Pons (tissue), 1 donor: ENCODE measurements at regions not wholly inside any gene's neighbourhood (a gene's known extent, or its start where the extent isn't known, plus 50 kb on each side); places are given as distances from the start of the nearest gene placed in this dataset.

Experiments
- DNase-seq: peaks from one replicate; pipeline ENCODE4 v3.0.0-alpha.2; 2016; ENCODE audit warnings: low spot score

- no peak for DNase-seq
Measured at GRCh38 chr6:90970672-90971071, 383.8 kb upstream of the MAP3K7 start.

- DNase-seq = no peak
Measured at GRCh38 chr6:90967471-90967870, 380.6 kb upstream of the MAP3K7 start.

- DNase-seq = no peak
Measured at GRCh38 chr6:90960324-90960723, 373.5 kb upstream of the MAP3K7 start.

DNA sequence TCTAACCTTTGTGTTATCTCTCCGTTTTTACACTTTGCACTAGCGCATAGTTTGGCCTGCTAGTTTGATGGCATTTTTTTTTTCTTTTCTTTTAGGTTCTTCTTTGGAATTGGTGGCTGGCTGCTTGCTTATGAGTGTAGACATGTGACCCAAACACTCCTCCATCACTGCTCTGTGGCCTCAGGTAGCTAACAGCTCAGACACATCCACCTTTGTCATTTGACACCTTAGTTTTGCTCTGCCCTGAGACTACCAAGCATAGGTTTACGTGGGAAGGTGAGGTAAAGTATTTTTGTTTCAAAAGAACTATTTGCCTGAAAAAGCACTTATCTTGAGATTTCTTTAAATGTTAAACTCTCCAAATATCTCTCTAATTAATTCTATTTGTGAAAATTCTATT is 368.4 kb upstream of the MAP3K7 start:
- DNase-seq = no peak

- no peak for DNase-seq
Measured at GRCh38 chr6:90953405-90954161, 366.7 kb upstream of the MAP3K7 start.

- no peak for DNase-seq
Measured at GRCh38 chr6:90952176-90952575, 365.3 kb upstream of the MAP3K7 start.

DNA sequence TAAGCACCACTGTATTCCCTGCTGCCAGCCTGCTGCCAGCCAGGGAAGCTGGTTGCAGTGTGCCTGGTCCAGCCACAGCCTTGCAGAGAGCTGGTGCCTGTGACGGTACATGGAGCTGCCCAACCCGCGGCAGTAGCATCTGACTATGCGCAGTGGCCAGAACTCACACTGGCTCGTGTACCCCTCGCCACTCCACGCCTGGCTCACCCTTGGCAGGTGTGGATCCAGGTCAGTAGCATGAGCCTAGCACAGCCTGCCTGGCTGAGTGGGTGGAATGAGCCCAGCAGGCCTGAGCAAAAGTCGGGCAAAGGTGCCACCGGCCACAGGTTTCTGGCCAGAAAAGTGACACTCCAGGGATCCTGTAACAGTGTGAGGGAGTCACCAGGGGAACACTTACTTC is 361.7 kb upstream of the MAP3K7 start:
- no peak for DNase-seq

DNA sequence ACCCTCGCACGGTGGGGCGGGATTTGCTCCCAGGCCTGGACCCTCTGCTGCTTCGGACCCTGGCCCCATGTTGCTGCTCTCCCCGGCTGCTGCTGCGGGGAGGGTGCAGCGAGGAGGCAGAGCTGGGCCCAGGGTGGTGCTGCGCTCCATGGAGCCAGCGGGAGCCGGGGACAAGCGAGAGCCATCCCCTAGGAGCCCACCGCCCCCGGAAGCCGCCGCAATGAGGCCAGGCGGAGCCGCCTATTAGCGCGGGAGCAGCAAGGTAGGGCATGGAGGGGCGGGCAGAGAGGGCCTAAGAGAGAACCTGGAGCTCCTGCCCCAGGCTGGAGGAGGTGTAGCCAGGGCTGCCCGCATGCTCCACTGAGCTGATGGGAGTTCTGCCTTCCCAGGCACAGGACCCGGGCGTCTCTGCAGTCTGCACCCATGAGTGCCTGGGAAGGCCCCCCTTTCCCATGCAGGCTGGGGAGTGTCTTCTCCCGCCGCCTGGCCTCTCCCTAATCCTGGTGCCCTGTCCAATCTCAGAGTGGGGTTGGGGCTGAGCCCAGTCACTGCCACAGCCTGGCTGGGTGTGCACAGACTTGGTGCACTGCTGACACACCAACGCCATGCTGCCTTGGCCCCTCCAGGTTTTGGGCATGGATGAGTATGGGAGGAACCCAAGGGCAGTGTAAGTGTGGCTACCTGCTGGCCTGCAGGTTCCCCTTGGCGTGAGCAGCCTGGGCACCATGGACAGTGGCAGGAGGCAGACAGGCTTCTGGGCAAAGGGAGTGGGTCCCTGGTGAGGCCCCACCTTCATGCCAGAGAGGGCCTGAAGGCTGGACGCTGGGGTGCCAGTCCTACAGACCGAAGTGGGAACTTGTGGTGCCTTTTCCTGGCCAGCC is 360.6 kb upstream of the MAP3K7 start:
- no peak for DNase-seq

DNA sequence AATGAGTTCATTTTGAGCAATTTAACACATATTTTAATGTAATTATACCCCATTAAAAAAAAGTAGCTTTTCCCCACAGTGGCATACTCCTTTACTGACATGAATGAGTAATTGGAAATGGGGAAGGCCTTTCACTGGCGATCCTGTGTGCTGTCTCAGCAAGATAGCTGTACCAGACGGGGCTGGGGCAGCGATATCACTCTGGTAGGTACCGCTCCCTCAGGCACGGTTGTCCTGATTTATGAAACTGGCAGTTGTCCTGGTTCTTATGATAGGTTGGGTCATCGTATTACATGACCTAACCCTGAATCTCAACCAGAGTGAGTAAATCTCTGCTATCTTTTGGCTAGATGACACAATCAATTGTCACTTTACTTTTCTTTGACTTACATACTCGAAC is 355.0 kb upstream of the MAP3K7 start:
- DNase-seq = no peak

DNA sequence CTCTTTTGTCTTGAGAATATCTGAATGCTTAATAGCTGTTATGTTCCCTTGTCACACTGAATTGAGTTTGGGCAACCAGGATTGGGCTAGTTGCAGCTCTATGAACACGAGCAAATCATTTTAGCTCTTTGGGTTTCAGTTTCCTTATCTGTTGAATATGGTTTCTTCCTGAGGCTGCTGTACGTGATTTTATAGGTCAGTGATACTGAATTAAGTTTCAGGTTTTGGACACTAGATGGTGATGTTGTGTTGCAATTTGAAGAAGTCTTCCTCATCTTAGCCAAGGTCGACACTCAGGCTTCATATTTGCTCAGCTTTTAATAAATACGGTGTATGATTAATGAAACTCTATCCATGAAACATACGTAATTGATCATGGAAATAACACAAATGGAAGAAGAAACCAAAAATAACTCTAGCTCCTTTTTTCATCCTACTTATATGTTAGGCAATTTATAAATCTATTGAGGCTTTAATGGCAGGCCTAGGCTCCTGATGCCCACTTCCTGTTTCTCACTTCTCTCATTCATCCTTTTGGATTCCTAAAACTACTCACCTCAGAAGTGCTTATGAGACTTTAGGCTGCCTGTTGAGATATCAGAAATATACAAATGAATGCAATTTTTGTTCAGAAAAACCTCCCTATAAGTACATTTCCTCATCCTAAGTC is 354.1 kb upstream of the MAP3K7 start:
- DNase-seq = peak; percentile 65

DNA sequence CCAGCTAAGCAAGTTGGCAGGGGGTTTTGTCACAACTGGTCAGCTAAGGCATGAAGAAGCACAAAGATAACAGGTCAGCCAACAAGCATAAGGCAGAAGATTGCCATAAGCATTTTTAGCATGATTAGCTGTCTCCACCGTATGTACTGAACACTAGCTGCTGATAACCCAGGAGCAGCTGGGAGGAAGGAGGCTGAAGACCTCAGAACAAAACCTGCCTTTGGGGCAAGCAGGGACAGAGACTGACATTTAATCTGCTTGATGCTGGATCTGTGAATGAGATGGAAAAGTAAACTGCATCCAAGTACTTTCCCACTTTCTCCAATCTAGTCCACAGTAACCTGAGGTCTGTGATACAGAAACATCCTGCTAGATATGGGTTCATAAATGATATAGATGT is 353.0 kb upstream of the MAP3K7 start:
- no peak for DNase-seq

DNA sequence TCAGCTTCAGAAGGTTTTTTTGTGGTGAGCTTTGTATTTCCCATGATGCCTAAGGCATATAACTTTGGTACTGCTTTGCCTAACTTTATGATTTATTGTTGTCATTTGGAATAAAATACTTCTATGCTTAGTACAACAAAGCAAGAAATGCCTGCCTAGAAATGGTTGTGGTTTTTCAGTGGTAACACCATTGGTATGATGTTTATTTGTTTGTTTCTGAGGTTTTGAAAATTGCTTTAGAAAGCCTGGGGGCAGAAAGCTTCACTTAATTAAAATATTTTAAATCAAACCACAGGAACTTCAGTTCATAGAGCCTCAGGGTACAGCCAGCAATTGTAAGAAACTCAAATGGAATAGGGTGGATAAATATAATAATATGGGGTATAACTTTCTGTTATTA is 351.2 kb upstream of the MAP3K7 start:
- DNase-seq = no peak

DNA sequence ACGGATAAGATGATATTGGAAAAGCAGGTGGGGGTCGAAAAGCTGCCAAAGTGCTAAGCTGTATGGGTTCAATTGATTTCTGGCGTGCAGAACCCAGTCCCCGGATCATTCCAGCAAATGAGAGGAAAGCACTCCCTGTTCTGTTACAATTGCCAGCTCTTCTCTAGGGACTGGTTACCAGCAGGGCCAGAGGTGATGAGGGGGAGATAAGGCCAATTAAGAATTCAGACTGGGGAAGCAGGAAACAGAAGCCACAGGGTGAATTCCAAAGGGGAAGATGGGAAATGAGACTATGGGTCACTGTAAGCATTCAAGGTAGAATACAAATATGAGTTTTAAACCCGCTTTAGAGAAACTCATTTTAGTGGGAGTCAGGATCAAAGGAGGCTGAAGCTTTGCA is 349.4 kb upstream of the MAP3K7 start:
- no peak for DNase-seq

GRCh38 chr6:90934966-90935365 is 348.1 kb upstream of the MAP3K7 start:
- no peak for DNase-seq

- no peak for DNase-seq
Measured at GRCh38 chr6:90934081-90934480, 347.2 kb upstream of the MAP3K7 start.

- no peak for DNase-seq
Measured at GRCh38 chr6:90932351-90932750, 345.5 kb upstream of the MAP3K7 start.

DNA sequence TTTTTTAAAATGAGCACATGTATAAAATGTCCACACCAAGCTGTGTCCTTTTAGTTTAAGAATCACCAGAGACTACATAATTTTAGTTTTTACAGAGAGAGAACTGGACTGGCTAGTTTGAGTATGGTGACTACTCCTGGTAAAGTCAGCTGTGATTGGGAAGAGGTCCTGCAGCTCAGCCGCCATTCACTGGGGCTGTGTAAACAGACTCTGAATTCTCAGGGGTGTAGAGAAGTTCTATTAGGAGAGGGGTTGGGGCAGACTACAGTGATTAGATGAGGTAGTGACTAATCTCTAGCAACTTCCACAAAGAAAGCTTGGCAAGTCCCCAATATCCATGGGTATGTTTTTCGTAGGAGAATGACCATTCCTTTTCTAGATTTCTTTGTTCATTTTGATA is 341.2 kb upstream of the MAP3K7 start:
- DNase-seq = no peak

DNA sequence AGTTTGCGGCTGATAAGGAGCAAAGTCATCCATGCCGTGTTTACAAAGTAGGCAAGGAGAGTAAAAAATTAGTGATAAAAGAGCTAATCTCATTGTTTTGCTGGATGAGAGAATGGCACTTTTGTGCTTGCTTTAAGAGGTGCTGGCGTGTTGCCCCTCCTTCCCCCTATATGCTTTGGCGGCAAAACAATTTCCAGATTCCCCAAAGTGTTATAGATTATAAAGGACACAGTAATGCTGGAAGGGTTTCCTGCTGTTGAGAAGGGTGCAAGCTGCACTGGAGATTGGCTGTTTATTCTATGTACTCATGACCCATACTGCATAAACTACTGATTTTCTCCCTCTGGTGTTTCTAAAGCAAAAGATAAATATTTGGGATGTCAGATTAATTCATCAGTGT is 338.9 kb upstream of the MAP3K7 start:
- DNase-seq = no peak

- DNase-seq = no peak
Measured at GRCh38 chr6:90922325-90922724, 335.5 kb upstream of the MAP3K7 start.

DNA sequence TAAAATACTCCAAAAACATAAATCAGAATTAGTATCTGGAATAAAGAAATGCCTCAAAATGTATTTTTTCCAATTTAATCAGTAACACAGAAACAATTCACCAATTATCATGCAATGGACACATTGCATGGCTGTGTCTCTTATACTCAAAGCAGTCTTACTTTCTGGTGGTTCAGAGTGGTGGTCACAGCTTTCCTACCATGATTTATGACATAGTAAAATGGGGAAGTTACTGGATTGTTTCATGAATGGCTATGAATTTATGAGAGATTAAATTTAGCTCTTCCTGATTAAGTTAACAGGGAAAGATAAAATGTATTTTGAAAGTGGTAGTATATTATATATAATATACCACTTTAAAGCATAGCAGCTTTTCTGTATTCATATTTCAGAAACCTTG is 331.5 kb upstream of the MAP3K7 start:
- no peak for DNase-seq

GRCh38 chr6:90917376-90917775 is 330.5 kb upstream of the MAP3K7 start:
- DNase-seq = no peak

GRCh38 chr6:90916968-90917367 is 330.1 kb upstream of the MAP3K7 start:
- DNase-seq = no peak
